Hepatocyte (in vitro differentiated cells): ENCODE measurements at regions not wholly inside any gene's neighbourhood (a gene's known extent, or its start where the extent isn't known, plus 50 kb on each side); places are given as distances from the start of the nearest gene placed in this dataset.

Experiments
- DNase-seq: peaks from one replicate; pipeline ENCODE4 v3.0.0-alpha.2; 2016; ENCODE audit warnings: low spot score
- H2AFZ ChIP-seq: fragments of 200-600 bp; sonication (generic); 2 replicates; pipeline ENCODE4 v1.6.0; 2016; ENCODE audit warnings: antibody characterized with exemption, mild to moderate bottlenecking
- H3K27ac ChIP-seq: fragments of 200-600 bp; sonication (generic); 2 replicates; pipeline ENCODE4 v1.5.1; 2016; ENCODE audit warnings: mild to moderate bottlenecking
- H3K27me3 ChIP-seq: fragments of 200-600 bp; sonication (generic); 2 replicates; pipeline ENCODE4 v1.6.1; 2016
- H3K36me3 ChIP-seq: fragments of 200-600 bp; sonication (generic); replicated peaks from 2 replicates; pipeline ENCODE4 v1.5.1; 2016; ENCODE audit warnings: low read depth; ENCODE audit not compliant: insufficient read depth
- H3K4me1 ChIP-seq: fragments of 200-600 bp; sonication (generic); 2 replicates; pipeline ENCODE4 v1.5.1; 2016; ENCODE audit warnings: mild to moderate bottlenecking, moderate library complexity; ENCODE audit not compliant: insufficient read depth
- H3K4me2 ChIP-seq: fragments of 200-600 bp; sonication (generic); 2 replicates; pipeline ENCODE4 v1.6.0; 2016
- H3K4me3 ChIP-seq: fragments of 200-600 bp; sonication (generic); 2 replicates; pipeline ENCODE4 v1.5.1; 2016; ENCODE audit warnings: mild to moderate bottlenecking
- H3K79me2 ChIP-seq: fragments of 200-600 bp; sonication (generic); 2 replicates; pipeline ENCODE4 v1.6.0; 2017; ENCODE audit warnings: mild to moderate bottlenecking
- H3K9me2 ChIP-seq: fragments of 200-600 bp; sonication (generic); replicated peaks from 2 replicates; pipeline ENCODE4 v1.6.0; 2017; ENCODE audit warnings: mild to moderate bottlenecking; ENCODE audit not compliant: insufficient read depth
- H3K9me3 ChIP-seq: fragments of 200-600 bp; sonication (generic); 2 replicates; pipeline ENCODE4 v1.5.1; 2016; ENCODE audit warnings: low read depth, mild to moderate bottlenecking
- H4K20me1 ChIP-seq: fragments of 200-600 bp; sonication (generic); 2 replicates; pipeline ENCODE4 v1.6.0; 2016; ENCODE audit warnings: mild to moderate bottlenecking; ENCODE audit not compliant: insufficient read depth, poor library complexity, severe bottlenecking
- EZH2 ChIP-seq: fragments of 200-600 bp; sonication (generic); IDR thresholded peaks from 2 replicates; pipeline ENCODE4 v1.6.1; 2016; ENCODE audit warnings: antibody characterized with exemption, mild to moderate bottlenecking, borderline replicate concordance
- EZH2phosphoT487 ChIP-seq: fragments of 200-600 bp; sonication (generic); IDR thresholded peaks from one replicate; pipeline ENCODE4 v1.6.1; 2018; ENCODE audit warnings: antibody characterized with exemption, mild to moderate bottlenecking, low read depth, moderate library complexity; ENCODE audit not compliant: unreplicated experiment, severe bottlenecking
- WGBS: methylation state at CpG from one replicate; pipeline ENCODE4 v1.1.6; 2016; ENCODE audit warnings: low lambda C conversion rate; ENCODE audit errors: missing lambda C conversion rate; 5-methylcytosine and 5-hydroxymethylcytosine counted together
- TF ChIP-seq, protein P1 (sequence below): fragments of 200-600 bp; sonication (generic); IDR thresholded peaks from 2 replicates; pipeline ENCODE4 v1.5.1; 2016; ENCODE audit warnings: antibody characterized with exemption, mild to moderate bottlenecking; ENCODE audit not compliant: poor library complexity

DNA sequence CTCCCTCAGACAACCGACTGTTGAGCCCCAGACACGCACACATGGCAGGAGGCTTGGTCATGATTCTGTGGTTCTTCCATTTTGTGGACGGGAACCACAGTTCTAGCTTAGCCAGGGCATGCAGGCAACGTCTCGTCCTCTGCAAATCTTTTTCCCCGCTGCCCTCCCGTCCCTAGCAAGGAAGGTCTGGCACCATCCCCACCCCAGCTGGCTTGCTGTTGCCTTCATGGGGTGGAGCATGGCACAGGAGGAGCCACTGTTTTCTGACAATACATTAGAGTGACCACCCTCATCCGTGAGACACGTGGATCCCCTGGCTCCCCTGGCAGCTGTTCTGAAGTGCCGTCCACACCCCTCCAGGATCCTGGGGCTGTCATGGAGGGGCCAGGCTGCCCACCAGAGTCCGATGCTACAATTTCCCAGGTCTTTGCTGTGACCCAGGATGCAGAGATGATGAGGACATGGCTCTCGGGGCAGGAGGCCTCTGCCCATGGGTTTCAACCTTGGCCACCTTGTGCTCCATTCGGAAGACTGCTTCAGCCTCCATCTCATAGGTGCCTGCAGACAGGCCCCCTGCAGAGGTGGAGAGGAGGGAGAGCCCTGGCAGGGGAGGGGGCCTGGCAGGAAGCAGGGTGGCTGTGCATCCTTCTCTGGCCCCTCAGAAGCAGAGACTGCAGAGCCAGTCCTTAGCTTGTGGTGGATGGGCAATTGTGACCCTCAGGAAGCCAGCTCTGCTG, 233.6 kb downstream of the GLRX3 start:
- no peak for DNase-seq
- TF ChIP-seq, protein P1, sequence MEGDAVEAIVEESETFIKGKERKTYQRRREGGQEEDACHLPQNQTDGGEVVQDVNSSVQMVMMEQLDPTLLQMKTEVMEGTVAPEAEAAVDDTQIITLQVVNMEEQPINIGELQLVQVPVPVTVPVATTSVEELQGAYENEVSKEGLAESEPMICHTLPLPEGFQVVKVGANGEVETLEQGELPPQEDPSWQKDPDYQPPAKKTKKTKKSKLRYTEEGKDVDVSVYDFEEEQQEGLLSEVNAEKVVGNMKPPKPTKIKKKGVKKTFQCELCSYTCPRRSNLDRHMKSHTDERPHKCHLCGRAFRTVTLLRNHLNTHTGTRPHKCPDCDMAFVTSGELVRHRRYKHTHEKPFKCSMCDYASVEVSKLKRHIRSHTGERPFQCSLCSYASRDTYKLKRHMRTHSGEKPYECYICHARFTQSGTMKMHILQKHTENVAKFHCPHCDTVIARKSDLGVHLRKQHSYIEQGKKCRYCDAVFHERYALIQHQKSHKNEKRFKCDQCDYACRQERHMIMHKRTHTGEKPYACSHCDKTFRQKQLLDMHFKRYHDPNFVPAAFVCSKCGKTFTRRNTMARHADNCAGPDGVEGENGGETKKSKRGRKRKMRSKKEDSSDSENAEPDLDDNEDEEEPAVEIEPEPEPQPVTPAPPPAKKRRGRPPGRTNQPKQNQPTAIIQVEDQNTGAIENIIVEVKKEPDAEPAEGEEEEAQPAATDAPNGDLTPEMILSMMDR: no peak
- no peak for TF ChIP-seq EZH2phosphoT487
- no peak for TF ChIP-seq EZH2
- Histone ChIP-seq H2AFZ (no peak overlapping the region), H3K27me3 (no peaks in the 10 kb centered on the region), H3K4me3 (no peak overlapping the region), H3K9me2 (no peaks in the 10 kb centered on the region), H3K36me3 (no peaks in the 10 kb centered on the region), H3K9me3 (no peaks in the 10 kb centered on the region), H3K4me1 (peaks cover 5% of the 10 kb centered on the region), H3K4me2 (no peak overlapping the region), H4K20me1 (no peaks in the 10 kb centered on the region), H3K27ac (no peak overlapping the region), H3K79me2 (no peaks in the 10 kb centered on the region)
- WGBS: 94% methylated on average over 13 of the region's 13 CpGs

DNA sequence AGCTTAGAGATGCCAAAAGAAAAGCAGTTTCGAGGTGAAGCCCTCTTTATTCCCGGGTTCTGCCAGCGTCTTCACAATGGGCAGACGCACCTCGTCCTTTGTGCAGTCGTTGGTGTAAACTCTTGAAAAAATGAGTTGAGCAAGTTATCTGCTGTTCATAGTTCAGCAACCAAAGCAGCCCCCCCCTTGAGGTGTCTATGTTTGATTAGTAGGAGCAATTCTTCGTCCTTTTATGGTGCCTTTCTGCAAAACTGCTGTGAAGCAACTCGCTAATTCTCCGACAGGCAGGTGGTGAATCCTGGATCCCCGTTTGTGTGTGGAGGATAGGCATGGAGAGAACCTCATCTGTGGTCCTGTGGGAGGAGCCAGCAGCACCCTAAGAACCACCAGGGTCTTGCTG, 234.5 kb downstream of the GLRX3 start:
- Histone ChIP-seq H3K4me2 (peak overlapping the region; percentile 33), H3K36me3 (no peaks in the 10 kb centered on the region), H3K9me3 (no peaks in the 10 kb centered on the region), H3K4me3 (no peak overlapping the region), H3K79me2 (no peaks in the 10 kb centered on the region), H2AFZ (no peak overlapping the region), H3K9me2 (no peaks in the 10 kb centered on the region), H3K4me1 (peaks cover 5% of the 10 kb centered on the region), H3K27me3 (no peaks in the 10 kb centered on the region), H4K20me1 (no peaks in the 10 kb centered on the region), H3K27ac (no peak overlapping the region)
- 85% methylated on average over 10 of the region's 10 CpGs for WGBS
- DNase-seq: peak; percentile 32
- TF ChIP-seq, protein P1: no peak
- no peak for TF ChIP-seq EZH2

DNA sequence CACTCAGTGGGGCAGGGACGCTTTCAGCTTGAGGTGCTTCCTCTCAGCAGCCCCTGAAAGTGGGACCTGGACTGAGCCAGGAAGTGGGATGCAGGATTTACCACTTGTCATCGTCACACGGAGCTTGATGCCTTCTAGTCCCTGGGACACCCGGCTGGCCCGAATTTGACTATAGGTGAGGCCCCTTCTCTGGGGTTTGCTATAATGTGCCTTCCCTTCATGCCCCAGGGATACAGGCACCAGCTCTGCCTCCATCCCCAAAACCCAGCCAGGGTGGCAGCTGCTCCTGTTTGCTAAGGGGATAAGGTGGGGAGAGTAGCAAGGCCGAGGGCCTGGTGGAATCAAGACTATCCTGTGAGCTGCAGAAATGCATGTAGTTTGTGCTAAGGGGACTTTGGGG, 235.0 kb downstream of the GLRX3 start:
- H3K36me3 ChIP-seq: no peaks in the 10 kb centered on the region
- H3K79me2 ChIP-seq: no peaks in the 10 kb centered on the region
- no peak overlapping the region for H3K4me3 ChIP-seq
- peaks cover 5% of the 10 kb centered on the region for H3K4me1 ChIP-seq
- H3K4me2 ChIP-seq: no peak overlapping the region
- no peak for DNase-seq
- no peaks in the 10 kb centered on the region for H3K27me3 ChIP-seq
- H3K27ac ChIP-seq: no peak overlapping the region
- H2AFZ ChIP-seq: no peak overlapping the region
- H3K9me3 ChIP-seq: no peaks in the 10 kb centered on the region
- no peaks in the 10 kb centered on the region for H3K9me2 ChIP-seq
- H4K20me1 ChIP-seq: no peaks in the 10 kb centered on the region
- TF ChIP-seq, protein P1: no peak
- TF ChIP-seq EZH2phosphoT487 (no peak), EZH2 (no peak)
- 79% methylated on average over 6 of the region's 6 CpGs for WGBS

DNA sequence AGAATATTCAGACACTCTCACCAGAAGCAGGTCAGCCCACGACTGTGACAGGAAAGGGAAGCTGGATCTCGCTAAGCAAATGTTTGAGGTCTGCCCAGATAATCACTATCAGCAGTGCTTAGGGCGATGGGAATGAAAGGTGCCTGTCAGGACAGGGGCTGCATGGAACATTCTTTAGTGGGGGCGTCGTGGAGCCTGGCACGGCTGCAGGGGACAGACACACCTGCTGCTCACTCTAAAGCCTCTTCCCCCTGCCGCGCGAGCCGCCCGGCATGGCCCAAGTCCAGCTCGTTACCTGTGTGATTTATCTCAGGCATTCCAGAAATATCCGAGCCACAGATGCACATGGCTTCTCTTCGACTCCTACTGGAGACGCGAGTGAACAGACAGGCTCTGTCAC, 235.5 kb downstream of the GLRX3 start:
- Histone ChIP-seq H3K79me2 (no peaks in the 10 kb centered on the region), H3K36me3 (no peaks in the 10 kb centered on the region), H3K27me3 (no peaks in the 10 kb centered on the region), H3K27ac (no peak overlapping the region), H3K4me3 (no peak overlapping the region), H3K9me2 (no peaks in the 10 kb centered on the region), H3K4me1 (peaks cover 5% of the 10 kb centered on the region), H3K4me2 (no peak overlapping the region), H3K9me3 (no peaks in the 10 kb centered on the region), H2AFZ (no peak overlapping the region), H4K20me1 (no peaks in the 10 kb centered on the region)
- TF ChIP-seq, protein P1: no peak
- TF ChIP-seq EZH2phosphoT487 (no peak), EZH2 (no peak)
- DNase-seq: no peak
- WGBS: 41% methylated on average over 16 of the region's 16 CpGs
